NCI-H2171 (cell line): ENCODE measurements at regions not wholly inside any gene's neighbourhood (a gene's known extent, or its start where the extent isn't known, plus 50 kb on each side); places are given as distances from the start of the nearest gene placed in this dataset.

Source experiments
- DNase-seq: peaks from one replicate; lab custom pipeline; 2025; lab: John Stamatoyannopoulos, UW

- no peak for DNase-seq
Measured at GRCh38 chr3:101081999-101082398, 88.8 kb upstream of the ABI3BP start.

GRCh38 chr3:101081446-101081845 is 88.2 kb upstream of the ABI3BP start:
- DNase-seq = no peak

GRCh38 chr3:101077361-101078011 is 84.3 kb upstream of the ABI3BP start:
- DNase-seq = no peak

GRCh38 chr3:101074518-101074917 is 81.3 kb upstream of the ABI3BP start:
- no peak for DNase-seq

- DNase-seq = no peak
Measured at GRCh38 chr3:101072300-101072699, 79.1 kb upstream of the ABI3BP start.

- no peak for DNase-seq
Measured at GRCh38 chr3:101070799-101071121, 77.5 kb upstream of the ABI3BP start.

- peak; percentile 4 for DNase-seq
Measured at GRCh38 chr3:101069901-101070798, 76.9 kb upstream of the ABI3BP start.

- DNase-seq = no peak
Measured at GRCh38 chr3:101068876-101069606, 75.8 kb upstream of the ABI3BP start.

- DNase-seq = no peak
Measured at GRCh38 chr3:101066711-101067129, 73.5 kb upstream of the ABI3BP start.

GRCh38 chr3:101065962-101066361 is 72.7 kb upstream of the ABI3BP start:
- DNase-seq = no peak

- DNase-seq = no peak
Measured at GRCh38 chr3:101063401-101063800, 70.2 kb upstream of the ABI3BP start.

- no peak for DNase-seq
Measured at GRCh38 chr3:101061312-101061711, 68.1 kb upstream of the ABI3BP start.

- no peak for DNase-seq
Measured at GRCh38 chr3:101050866-101051265, 57.6 kb upstream of the ABI3BP start.

GRCh38 chr3:101050046-101050445 is 56.8 kb upstream of the ABI3BP start:
- no peak for DNase-seq

GRCh38 chr3:101049532-101049931 is 56.3 kb upstream of the ABI3BP start:
- DNase-seq = no peak

GRCh38 chr3:101043687-101044078 is 50.5 kb upstream of the ABI3BP start:
- DNase-seq = no peak

GRCh38 chr3:101042996-101043686 is 49.9 kb upstream of the ABI3BP start:
- DNase-seq = no peak
